Stimulated activated CD8-positive, alpha-beta memory T cell treated with anti-CD3 and anti-CD28 coated beads, Interleukin-7, amount 100 ng/mL, for 4 hours (primary cell): ENCODE measurements at regions not wholly inside any gene's neighbourhood (a gene's known extent, or its start where the extent isn't known, plus 50 kb on each side); places are given as distances from the start of the nearest gene placed in this dataset.
A peak's percentile ranks its signal among the peaks of the same experiment; 100 is the strongest.

Experiments
- DNase-seq, 2 donors: peaks; one replicate each; pipeline ENCODE4 v3.0.0-alpha.2; 2020; ENCODE audit warnings: low read depth in 2 of 2

- no peak for DNase-seq
These were observed 115.2 kb downstream of the MRPL14 start for GRCh38 chr6:44012078-44012493.

- no peak for DNase-seq
These were observed 115.8 kb downstream of the MRPL14 start for GRCh38 chr6:44011350-44011920.

GRCh38 chr6:44010411-44011349, 116.6 kb downstream of the MRPL14 start:
- DNase-seq, result no peak

- DNase-seq, result no peak
These were observed 117.6 kb downstream of the MRPL14 start for GRCh38 chr6:44009425-44010321.

- no peak for DNase-seq
These were observed 118.4 kb downstream of the MRPL14 start for GRCh38 chr6:44008821-44009370.

DNA sequence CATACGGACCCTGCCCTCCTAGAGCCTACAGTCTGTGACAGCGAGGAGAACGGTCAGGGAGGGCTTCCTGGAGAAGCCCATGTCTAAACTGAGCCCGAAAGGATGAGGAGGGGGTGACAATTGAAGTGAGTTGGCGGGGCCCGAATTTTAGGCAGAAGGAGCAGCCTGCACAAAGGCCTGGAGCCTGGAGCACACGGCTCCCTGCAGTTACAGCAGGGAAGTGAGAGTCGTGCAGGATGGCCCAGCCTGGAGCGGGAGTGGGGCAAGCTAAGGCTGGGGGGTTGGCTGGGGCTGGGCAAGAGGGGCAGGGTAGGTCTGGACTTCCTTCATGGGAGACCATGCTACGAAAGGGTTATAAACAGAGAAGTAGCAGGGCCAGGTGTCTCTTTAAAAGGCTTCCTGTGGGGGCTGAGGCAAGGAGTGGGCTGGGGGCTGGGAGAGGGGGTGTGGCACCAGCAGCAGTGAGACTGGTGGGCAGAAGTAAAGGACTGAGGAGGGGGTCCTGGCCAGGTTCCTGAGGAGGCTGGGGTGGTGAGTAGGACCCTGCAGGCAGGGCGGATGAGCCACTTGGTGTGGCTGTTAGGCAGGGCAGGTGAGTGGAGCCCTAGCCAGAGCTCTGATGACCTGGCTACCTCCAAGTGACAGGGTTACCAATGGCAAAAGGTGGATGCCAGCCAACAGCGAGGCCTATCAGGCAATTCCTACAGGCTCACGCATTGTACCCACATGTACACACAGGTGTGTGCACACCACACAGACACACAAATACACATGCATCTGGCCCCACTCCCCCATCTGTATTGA, 119.2 kb downstream of the MRPL14 start:
- DNase-seq, result no peak

DNA sequence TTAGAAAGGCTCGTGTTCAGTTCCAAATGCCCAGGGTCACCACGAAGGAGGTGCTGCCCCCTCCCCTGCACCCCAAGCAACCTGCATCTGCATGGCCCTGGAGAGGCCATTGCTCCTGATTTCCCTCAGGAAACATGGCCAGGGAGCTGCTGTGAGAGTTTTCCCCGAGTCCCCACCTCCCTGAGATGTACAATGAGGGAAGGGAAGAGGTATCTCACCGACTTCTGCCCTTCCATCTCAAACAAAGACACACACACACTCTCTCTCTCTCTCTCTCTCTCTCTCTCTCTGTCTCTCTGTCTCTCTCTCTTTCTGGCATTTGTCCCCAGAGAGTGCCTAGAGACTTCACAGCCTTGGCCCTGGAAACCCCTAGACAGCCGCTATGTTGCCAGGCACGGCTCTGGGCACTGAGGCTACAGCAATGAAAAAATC, 120.4 kb downstream of the MRPL14 start:
- DNase-seq, result no peak

DNA sequence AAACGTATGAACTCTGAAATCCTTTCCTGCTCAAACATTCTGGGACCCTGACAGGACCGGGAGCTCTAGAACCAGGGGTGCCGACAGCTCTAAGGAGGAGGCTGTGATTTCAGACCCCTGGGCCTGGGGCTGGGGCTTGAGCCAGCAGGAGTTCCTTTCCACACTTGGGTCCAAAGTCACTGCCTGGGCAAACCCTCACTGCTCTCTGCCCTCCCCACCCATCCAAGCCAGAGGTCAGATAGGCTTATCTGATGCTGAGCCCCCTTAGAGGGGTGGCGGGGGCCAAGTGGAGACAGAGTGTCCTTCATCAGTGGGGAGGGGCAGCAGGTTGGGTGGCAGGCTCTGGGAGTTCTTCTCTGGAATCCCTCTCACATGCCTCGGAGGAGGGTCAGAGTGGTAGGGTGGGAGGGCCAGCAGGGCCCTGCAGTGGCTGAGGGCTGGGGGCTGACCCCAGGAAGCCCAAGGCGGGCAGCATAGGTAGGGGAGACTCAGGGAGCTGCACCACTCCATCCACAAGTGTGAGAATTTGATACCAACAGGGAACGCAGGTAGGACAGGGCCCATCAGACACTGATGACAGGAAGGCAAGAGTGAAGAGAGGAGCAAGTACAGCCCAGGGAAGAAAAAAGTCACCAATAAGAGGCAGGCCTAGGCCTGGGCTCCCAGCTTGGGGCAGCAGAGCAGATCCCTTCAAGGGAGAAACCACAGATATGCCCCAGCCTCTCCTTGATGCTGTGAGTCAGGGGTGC, 121.0 kb downstream of the MRPL14 start:
- no peak for DNase-seq

GRCh38 chr6:44005507-44005903, 121.7 kb downstream of the MRPL14 start:
- DNase-seq, result no peak

- DNase-seq, result no peak
These were observed 122.4 kb downstream of the MRPL14 start for GRCh38 chr6:44004625-44005506.

GRCh38 chr6:44004136-44004535, 123.1 kb downstream of the MRPL14 start:
- DNase-seq, result no peak

DNA sequence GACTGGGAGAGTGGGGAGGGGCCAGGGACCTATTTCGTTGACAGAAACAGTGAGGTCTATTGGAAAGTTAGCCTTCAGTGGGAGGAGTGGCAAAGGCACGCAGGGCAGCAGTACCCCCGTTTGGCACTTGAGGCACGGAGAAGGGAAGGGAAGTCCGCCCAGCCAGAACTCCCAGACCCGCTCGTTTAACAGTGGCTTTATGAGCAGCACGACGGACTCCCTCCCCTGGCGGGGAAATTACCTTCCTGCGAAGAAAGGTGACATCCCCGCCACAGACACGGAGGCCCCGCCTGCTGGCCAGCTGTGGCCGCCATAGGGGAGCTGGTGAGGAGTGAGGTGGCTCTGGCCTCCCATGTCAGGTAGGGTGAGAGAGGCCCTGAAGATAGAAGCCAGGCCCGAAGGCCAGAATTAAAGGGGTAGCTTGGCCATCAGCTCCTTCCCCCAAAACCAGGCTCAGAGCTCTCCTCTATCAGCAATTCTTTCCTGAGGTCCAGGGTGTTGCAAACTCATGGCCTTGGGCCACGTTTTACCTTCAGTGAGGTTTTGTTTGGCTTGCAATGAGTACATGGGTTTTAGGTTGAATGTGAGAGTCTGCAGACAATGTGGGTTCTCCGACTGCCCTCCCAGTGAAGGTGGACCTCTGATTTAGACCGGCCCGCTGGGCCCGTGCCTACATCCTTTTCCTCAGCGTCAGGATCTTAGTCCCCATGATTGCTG, 123.7 kb downstream of the MRPL14 start:
- DNase-seq, result no peak

GRCh38 chr6:44002593-44003344, 124.5 kb downstream of the MRPL14 start:
- peak; percentile 36 to 67 for DNase-seq

GRCh38 chr6:44002067-44002592, 125.1 kb downstream of the MRPL14 start:
- peak; percentile 5 to 6 for DNase-seq

GRCh38 chr6:44001318-44002066, 125.8 kb downstream of the MRPL14 start:
- no peak for DNase-seq

DNA sequence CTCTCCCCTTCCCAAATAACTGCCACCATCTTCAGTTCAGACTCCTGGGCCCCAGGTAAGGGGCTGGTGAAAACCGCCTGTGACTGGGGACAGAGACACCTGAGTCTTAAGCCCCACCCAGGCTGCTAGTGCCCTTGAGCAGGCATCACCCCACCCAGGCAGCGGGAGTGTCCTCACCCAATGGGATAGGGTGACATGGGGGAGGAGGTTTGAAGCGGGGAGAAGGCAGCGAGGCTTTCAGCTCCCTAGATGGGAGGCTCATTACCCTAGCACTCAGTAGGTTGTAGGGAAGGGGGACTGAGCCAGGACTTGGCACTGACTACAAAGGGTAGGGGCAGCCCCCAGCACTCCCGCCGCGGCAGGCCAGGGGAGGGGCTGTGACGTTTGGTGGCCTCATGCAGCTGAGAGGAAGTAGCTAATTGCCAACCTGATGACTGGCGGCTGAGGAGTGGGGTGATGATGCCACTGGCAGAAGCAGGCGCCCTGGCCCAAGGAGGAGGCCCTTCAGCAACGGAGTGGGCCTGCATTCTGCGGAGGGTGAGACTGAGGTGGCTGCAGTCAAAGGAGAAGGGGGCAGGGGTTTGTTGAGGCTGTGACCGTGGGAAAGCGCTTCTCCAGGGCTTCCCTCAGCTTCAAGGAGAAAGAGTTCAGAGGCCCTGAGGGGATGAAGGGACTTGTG, 126.9 kb downstream of the MRPL14 start:
- no peak for DNase-seq
